ENCODE measurements at regions not wholly inside any gene's neighbourhood (a gene's known extent, or its start where the extent isn't known, plus 50 kb on each side); places are given as distances from the start of the nearest gene placed in this dataset.

DNA sequence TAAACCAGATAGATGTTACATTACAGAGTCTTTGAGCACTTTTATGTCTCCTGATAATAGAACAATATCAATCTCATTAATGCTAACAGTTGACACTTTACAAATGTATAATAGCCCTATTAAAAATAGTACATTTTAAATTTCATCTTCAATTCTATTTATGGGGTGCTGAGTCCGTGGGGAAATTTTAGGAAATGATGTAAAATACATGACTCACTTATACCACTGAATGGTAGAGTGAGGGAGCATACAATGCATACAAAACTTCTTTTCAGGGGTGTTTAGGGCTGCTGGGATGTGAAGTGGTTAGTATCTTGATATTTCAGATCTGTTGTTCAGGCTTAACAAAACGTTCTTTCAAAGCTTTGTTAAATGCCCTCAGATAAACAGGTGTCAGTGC lies 696.2 kb downstream of the TRAM1L1 start:
- Histone ChIP-seq H3K36me3 (no peaks in the 10 kb centered on the region), H3K27ac (no peak overlapping the region), H3K27me3 (replicated peaks in 1 of 7) (no peaks in the 10 kb centered on the region), H3K9me3 (no peaks in the 10 kb centered on the region), H3K4me1 (no peaks in the 10 kb centered on the region), H3K4me3 (no peak overlapping the region)
- intact Hi-C loops (cut with DNase I; ENCODE audit: low total_unique reads), result no loop called here
- no peak for DNase-seq
- 38 to 51% (median 44%) methylated on average over 2 of the region's 2 CpGs for WGBS, 5 donors
- TF ChIP-seq POLR2A (IDR thresholded peaks at IDR 0.05) (no peak), POLR2AphosphoS5 (IDR thresholded peaks at IDR 0.05) (no peak)
- TF ChIP-seq, protein P1, sequence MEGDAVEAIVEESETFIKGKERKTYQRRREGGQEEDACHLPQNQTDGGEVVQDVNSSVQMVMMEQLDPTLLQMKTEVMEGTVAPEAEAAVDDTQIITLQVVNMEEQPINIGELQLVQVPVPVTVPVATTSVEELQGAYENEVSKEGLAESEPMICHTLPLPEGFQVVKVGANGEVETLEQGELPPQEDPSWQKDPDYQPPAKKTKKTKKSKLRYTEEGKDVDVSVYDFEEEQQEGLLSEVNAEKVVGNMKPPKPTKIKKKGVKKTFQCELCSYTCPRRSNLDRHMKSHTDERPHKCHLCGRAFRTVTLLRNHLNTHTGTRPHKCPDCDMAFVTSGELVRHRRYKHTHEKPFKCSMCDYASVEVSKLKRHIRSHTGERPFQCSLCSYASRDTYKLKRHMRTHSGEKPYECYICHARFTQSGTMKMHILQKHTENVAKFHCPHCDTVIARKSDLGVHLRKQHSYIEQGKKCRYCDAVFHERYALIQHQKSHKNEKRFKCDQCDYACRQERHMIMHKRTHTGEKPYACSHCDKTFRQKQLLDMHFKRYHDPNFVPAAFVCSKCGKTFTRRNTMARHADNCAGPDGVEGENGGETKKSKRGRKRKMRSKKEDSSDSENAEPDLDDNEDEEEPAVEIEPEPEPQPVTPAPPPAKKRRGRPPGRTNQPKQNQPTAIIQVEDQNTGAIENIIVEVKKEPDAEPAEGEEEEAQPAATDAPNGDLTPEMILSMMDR (IDR thresholded peaks at IDR 0.05 in 8 of 11, conservative IDR thresholded peaks at IDR 0.05 in 3 of 11), result no peak

DNA sequence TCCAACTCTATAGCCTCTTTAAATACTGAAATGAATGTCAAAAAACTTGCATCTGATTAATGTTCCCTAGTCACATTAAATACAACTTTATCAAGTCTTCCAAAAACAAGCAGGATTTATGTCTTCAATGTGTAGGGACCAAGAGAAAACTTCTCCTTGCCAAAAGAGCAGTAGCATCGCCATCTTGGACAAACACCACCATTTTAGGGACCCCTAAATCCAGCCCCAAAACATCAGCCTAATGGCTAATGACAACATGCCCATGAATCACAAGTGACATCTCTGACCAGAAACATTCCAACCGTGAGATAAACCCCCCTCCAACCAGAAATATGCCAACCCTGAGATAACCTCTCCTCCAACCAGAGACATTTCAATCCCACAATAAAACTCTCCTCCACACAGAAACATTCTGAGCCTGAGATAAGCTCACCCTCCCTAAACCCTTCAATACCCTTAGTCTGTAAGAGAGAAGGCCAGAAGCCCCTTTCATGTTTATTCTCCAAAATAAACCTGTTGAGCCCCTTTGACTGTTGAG lies 697.4 kb downstream of the TRAM1L1 start:
- Histone ChIP-seq H3K27me3 (replicated peaks in 1 of 7) (no peaks in the 10 kb centered on the region), H3K4me1 (no peaks in the 10 kb centered on the region), H3K36me3 (no peaks in the 10 kb centered on the region), H3K9me3 (peaks cover 0 to 1% (median 0%) of the 10 kb centered on the region in 8 donors), H3K4me3 (no peak overlapping the region), H3K27ac (no peak overlapping the region)
- intact Hi-C loops (cut with DNase I; ENCODE audit: low total_unique reads), result no loop called here
- DNase-seq, result no peak
- TF ChIP-seq, protein P1 (IDR thresholded peaks at IDR 0.05 in 8 of 11, conservative IDR thresholded peaks at IDR 0.05 in 3 of 11), result no peak
- TF ChIP-seq POLR2A (IDR thresholded peaks at IDR 0.05) (no peak), POLR2AphosphoS5 (IDR thresholded peaks at IDR 0.05) (no peak)
- WGBS, 5 donors, result 62 to 75% (median 65%) methylated on average over 2 of the region's 2 CpGs

DNA sequence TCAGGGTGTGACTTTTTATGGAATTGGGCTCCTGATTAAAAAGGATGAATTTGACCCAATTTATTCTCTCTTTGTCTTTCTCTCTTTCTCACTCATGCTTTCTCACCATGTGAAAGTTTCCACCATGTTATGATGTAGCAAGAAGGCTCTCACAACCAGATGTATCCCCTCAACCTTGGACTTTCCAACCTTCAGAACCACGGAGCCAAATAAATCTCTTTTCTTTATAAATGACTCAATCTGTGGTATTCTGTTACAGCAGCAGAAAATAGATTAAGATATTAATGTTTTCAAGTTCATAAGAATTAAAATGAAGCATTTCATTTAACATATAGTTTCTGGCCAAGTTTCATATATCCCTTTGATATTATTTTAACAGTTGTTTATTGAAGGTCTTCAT lies 698.5 kb downstream of the TRAM1L1 start:
- no peaks in the 10 kb centered on the region for H3K27me3 ChIP-seq (replicated peaks in 1 of 7)
- 48 to 73% (median 55%) methylated on average over 1 of the region's 1 CpG for WGBS, 5 donors
- intact Hi-C loops (cut with DNase I; ENCODE audit: low total_unique reads), result no loop called here
- H3K36me3 ChIP-seq, result no peaks in the 10 kb centered on the region
- H3K4me1 ChIP-seq, result no peaks in the 10 kb centered on the region
- DNase-seq, result no peak
- TF ChIP-seq, protein P1 (IDR thresholded peaks at IDR 0.05 in 8 of 11, conservative IDR thresholded peaks at IDR 0.05 in 3 of 11), result no peak
- TF ChIP-seq POLR2AphosphoS5 (IDR thresholded peaks at IDR 0.05) (no peak), POLR2A (IDR thresholded peaks at IDR 0.05) (no peak)
- peaks cover 0 to 4% (median 0%) of the 10 kb centered on the region in 8 donors for H3K9me3 ChIP-seq
- H3K27ac ChIP-seq, result no peak overlapping the region
- H3K4me3 ChIP-seq, result no peak overlapping the region

DNA sequence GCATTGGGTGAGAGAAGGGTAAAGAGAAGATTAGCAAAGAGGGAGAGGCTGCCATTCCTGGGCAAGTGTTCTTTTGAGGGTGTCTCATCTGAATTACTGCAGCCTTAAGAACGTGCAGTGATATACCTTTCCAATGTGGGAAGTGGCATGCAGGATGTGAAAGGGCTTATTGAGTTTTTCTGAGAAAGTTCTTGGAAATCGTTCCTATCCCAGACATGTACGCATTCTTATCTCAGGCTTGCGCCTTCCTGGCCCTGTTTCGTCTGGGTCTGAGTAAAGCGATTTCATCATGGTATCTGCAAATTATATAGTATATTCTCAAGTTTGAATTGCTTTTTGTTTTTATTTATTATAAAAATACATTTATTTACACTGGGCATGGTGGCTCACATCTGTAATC lies 699.8 kb downstream of the TRAM1L1 start:
- Histone ChIP-seq H3K9me3 (peaks cover 0 to 4% (median 0%) of the 10 kb centered on the region in 8 donors), H3K36me3 (no peaks in the 10 kb centered on the region), H3K4me3 (no peak overlapping the region), H3K27ac (no peak overlapping the region), H3K4me1 (no peaks in the 10 kb centered on the region), H3K27me3 (replicated peaks in 1 of 7) (no peaks in the 10 kb centered on the region)
- WGBS, 5 donors, result 88 to 91% (median 90%) methylated on average over 6 of the region's 6 CpGs
- no peak for DNase-seq
- intact Hi-C loops (cut with DNase I; ENCODE audit: low total_unique reads), result no loop called here
- TF ChIP-seq, protein P1 (IDR thresholded peaks at IDR 0.05 in 8 of 11, conservative IDR thresholded peaks at IDR 0.05 in 3 of 11), result no peak
- no peak for TF ChIP-seq POLR2A (IDR thresholded peaks at IDR 0.05)
- TF ChIP-seq POLR2AphosphoS5 (IDR thresholded peaks at IDR 0.05), result no peak
